Motor neuron (in vitro differentiated cells): ENCODE measurements at regions not wholly inside any gene's neighbourhood (a gene's known extent, or its start where the extent isn't known, plus 50 kb on each side); places are given as distances from the start of the nearest gene placed in this dataset.
A peak's percentile ranks its signal among the peaks of the same experiment; 100 is the strongest.
"Not testable (repeated sequence)": the region's sequence is repeated elsewhere in the genome, so short reads cannot be mapped to it uniquely, and the experiment has no call there.

Source experiments
- ATAC-seq, 8 experiments: fragments of 200-7000 bp; cut with Tn5 transposase; replicated peaks in 6 of 8; 2 replicates each; pipeline ENCODE4 v1.8.0; 2021; ENCODE audit warnings: mild to moderate bottlenecking in 8 of 8, moderate library complexity in 8 of 8
- H3K27ac ChIP-seq, 2 donors: fragments of 250-450 bp; sonication (Bioruptor Pico); 2 replicates each; pipeline ENCODE4 v1.9.0; 2021; ENCODE audit warnings: antibody characterized with exemption in 2 of 2, mild to moderate bottlenecking in 2 of 2, moderate library complexity in 1 of 2
- H3K4me1 ChIP-seq, 2 donors: fragments of 250-450 bp; sonication (Bioruptor Pico); replicated peaks in 1 of 2; 2 replicates each; pipeline ENCODE4 v1.6.1; 2021; ENCODE audit warnings: antibody characterized with exemption in 2 of 2, mild to moderate bottlenecking in 2 of 2, moderate library complexity in 1 of 2
- H3K4me3 ChIP-seq, 5 donors: fragments of 250-450 bp; sonication (Bioruptor Pico); 2 replicates each; pipeline ENCODE4 v1.9.0; 2021; ENCODE audit warnings: antibody characterized with exemption in 5 of 5, mild to moderate bottlenecking in 5 of 5, moderate library complexity in 4 of 5
- WGBS, 10 experiments: fragments of 450-650 bp; shearing (Covaris generic); methylation state at CpG; one replicate each; pipeline ENCODE4 v1.0.0; 2022; 5-methylcytosine and 5-hydroxymethylcytosine counted together
- in situ Hi-C, 9 experiments: fragments of 400-800 bp; cut with MboI; loops; one replicate each; pipeline ENCODE4 v1.15.0; 2021; ENCODE audit warnings: low sequenced_read_pairs in 9 of 9, low pct_unique_long_range_greater_than_20kb in 2 of 9; ENCODE audit not compliant: unreplicated experiment in 9 of 9

DNA sequence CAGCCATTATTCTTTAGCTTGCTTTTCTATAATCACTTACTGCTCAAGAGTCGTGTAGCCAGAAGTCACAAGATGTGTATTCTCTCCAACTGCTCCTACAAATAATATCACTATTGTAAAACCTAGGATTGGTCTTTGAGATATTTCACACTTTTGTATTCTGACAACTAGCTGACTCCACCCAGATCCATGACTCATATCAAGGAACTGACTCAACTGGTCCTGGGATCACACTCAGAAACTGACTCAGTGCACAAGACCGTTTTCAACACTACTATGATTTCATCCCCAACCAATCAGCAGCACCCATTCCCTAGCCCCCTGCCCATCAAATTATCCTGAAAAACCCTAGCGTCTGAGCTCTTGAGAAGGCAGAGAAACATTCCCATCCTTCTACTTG is 56.5 kb upstream of the ORC5 start:
- H3K4me3 ChIP-seq: no peak overlapping the region
- H3K4me1 ChIP-seq: no peaks in the 10 kb centered on the region
- no peak overlapping the region for H3K27ac ChIP-seq
- peak in 3 of 8 experiments; percentile 65 to 82 (median 69) for ATAC-seq
- 0 to 73% (median 44%) methylated on average over 1 to 3 of the region's 3 CpGs; no CpG with 5 or more reads in 2 of the 10 experiments for WGBS, 10 experiments
- in situ Hi-C loops: loop anchor here in 1 of 9 experiments (25.0 kb wide), 1 partner anchor 573 kb away; no protein-coding TSS in a partner anchor

GRCh38 chr7:104267701-104268368 is 60.0 kb upstream of the ORC5 start:
- no peak for ATAC-seq
- Histone ChIP-seq H3K4me1 (no peaks in the 10 kb centered on the region), H3K27ac (no peak overlapping the region), H3K4me3 (no peak overlapping the region)
- WGBS, 10 experiments: 0 to 100% (median 14%) methylated on average over 1 to 3 of the region's 3 CpGs; no CpG with 5 or more reads in 1 of the 10 experiments
- in situ Hi-C loops: loop anchor here in 1 of 9 experiments (25.0 kb wide), 1 partner anchor 569 kb away; no protein-coding TSS in a partner anchor

GRCh38 chr7:104271948-104272347 is 56.5 kb upstream of the LHFPL3 start:
- H3K4me1 ChIP-seq: no peaks in the 10 kb centered on the region
- no peak for ATAC-seq
- H3K27ac ChIP-seq: no peak overlapping the region
- in situ Hi-C loops: loop anchor here in 1 of 9 experiments (25.0 kb wide), 1 partner anchor 565 kb away; no protein-coding TSS in a partner anchor
- H3K4me3 ChIP-seq: no peak overlapping the region
- WGBS, 10 experiments: 13 to 80% (median 50%) methylated on average over 1 to 2 of the region's 2 CpGs; no CpG with 5 or more reads in 2 of the 10 experiments

DNA sequence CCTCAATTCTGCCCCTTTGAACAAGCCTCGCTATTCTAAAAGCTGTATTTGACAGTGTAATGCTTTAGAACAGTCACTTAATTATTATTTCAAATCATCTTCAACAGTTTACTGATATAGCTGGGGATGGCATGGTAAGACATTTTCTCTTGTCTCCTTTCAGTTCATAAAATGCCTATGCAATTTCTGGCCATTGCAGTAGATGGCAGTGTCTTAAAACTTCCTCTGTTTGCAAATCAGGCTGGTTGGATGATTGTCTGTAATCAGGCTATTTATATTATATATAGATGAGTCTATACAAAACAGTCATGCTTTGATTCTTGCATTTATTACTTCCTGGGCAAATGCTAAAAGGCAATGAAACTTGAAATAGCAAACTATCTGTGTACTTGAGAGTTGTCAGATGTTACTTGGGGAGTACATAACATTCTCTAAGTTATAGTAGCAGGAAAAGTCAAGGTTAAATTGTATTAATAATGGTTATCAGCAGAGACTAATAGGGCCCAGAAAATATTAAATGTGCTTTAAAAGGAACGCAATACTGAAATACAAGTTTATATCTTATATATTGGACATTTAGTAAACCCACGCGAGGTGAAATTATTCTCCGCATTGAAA is 55.5 kb upstream of the LHFPL3 start:
- H3K4me1 ChIP-seq: no peaks in the 10 kb centered on the region
- no peak overlapping the region for H3K27ac ChIP-seq
- ATAC-seq: peak in 4 of 8 experiments; percentile 50 to 70 (median 62)
- in situ Hi-C loops: loop anchor here in 1 of 9 experiments (25.0 kb wide), 1 partner anchor 564 kb away; no protein-coding TSS in a partner anchor
- no peak overlapping the region for H3K4me3 ChIP-seq
- WGBS, 10 experiments: 47 to 100% (median 75%) methylated on average over 1 to 5 of the region's 5 CpGs

DNA sequence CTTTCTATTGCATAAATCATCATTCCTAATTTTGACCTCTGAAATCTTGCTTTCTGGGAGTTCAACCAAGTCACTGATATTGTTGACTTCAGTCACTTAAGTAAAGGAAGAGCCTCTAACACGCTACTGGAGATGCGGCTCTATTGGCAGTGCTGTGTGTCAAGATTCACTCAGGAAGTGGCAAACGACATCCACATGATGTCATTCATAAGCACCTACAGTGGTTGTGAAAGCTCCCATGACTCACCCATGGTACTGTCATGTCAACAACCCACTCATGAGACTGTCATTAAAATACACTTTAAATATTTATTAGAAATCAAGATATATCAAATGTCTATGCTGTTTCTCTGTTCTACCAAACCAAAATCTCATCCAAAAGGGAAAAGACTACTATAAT is 52.5 kb upstream of the LHFPL3 start:
- 40 to 100% (median 71%) methylated on average over 1 to 3 of the region's 3 CpGs; no CpG with 5 or more reads in 2 of the 10 experiments for WGBS, 10 experiments
- peak in 3 of 8 experiments; percentile 54 to 81 (median 60) for ATAC-seq
- Histone ChIP-seq H3K4me3 (no peak overlapping the region), H3K27ac (no peak overlapping the region), H3K4me1 (no peaks in the 10 kb centered on the region)
- in situ Hi-C loops: no loop called here

DNA sequence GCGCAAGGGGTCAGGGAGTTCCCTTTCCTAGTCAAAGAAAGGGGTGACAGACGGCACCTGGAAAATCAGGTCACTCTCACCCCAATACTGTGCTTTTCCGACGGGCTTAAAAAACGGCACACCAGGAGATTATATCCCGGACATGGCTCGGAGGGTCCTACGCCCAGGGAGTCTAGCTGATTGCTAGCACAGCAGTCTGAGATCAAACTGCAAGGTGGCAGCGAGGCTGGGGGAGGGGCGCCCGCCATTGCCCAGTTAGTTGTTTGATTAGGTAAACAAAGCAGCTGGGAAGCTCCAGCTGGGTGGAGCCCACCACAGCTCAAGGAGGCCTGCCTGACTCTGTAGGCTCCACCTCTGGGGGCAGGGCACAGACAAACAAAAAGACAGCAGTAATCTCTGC is 51.7 kb upstream of the LHFPL3 start:
- H3K4me3 ChIP-seq, H3K4me1 ChIP-seq, in situ Hi-C loops, ATAC-seq, H3K27ac ChIP-seq: not testable (repeated sequence)
- WGBS, 10 experiments: no CpG with 5 or more reads among the region's 11 CpGs
